ENCODE measurements at regions not wholly inside any gene's neighbourhood (a gene's known extent, or its start where the extent isn't known, plus 50 kb on each side); places are given as distances from the start of the nearest gene placed in this dataset.

DNA sequence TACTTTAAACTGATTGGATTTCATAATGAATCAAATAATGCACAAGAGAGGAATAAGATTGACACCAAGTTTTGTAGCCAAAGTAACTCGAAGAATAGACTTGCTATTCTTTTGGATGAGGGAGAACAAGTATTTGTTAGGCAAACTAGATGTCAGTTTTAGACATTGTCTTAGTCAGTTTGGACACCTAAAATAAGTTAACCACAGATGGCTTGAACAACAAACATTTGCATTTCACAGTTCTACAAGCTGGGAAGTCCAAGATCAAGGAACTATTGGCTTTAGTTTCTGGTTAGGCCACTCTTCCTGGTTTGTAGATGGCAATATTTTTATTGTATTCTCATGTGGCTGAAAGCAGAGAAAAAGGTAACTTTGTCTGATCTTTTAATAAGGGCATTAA is 61.3 kb upstream of the OSTN start:
- intact Hi-C loops (cut with micrococcal nuclease) = loop anchor here (2.0 to 5.0 kb wide), 4 partner anchors 85 to 1305 kb away; no protein-coding TSS in a partner anchor
- no TSS peak for BruUV-seq (replicated peaks)
- CTCF ChIA-PET = interaction anchor here (1.3 kb wide), 1 partner anchor 250 kb away, joined by 6 read pairs; no protein-coding TSS in a partner anchor

More for the DNA sequence above, 61.3 kb upstream of the OSTN start:
- Histone ChIP-seq H3K27ac (ENCODE audit: insufficient read depth, low read depth, low read length) (no peak overlapping the region), H4K20me1 (replicated peaks; ENCODE audit: control insufficient read depth, extremely low read depth, insufficient read depth, low read length) (no peaks in the 10 kb centered on the region), H3K36me3 (ENCODE audit: control insufficient read depth in 2 of 2, extremely low read depth in 1 of 2, insufficient read depth in 2 of 2, low read length in 2 of 2) (no peaks in the 10 kb centered on the region), H3K9me3 (replicated peaks; ENCODE audit: control insufficient read depth, insufficient read depth, low read length) (no peaks in the 10 kb centered on the region), H3K79me2 (ENCODE audit: control insufficient read depth, insufficient read depth, low read length) (no peaks in the 10 kb centered on the region), H3K9ac (replicated peaks; ENCODE audit: extremely low read depth, insufficient read depth, low read length) (no peak overlapping the region), H3K9me1 (replicated peaks; ENCODE audit: control insufficient read depth, extremely low read depth, insufficient read depth, low read length) (no peaks in the 10 kb centered on the region), H3K4me1 (ENCODE audit: control insufficient read depth, extremely low read depth, insufficient read depth, low read length) (peaks cover 18% of the 10 kb centered on the region), H3K27me3 (ENCODE audit: control insufficient read depth in 2 of 2, insufficient read depth in 2 of 2, low read length in 2 of 2) (no peaks in the 10 kb centered on the region), H3K4me3 (replicated peaks in 1 of 3; ENCODE audit: insufficient read depth in 1 of 3, low read depth in 1 of 3, low read length in 3 of 3) (no peak overlapping the region), H3K4me2 (ENCODE audit: insufficient read depth, low read length) (no peak overlapping the region), H2AFZ (ENCODE audit: low read depth, low read length) (no peak overlapping the region)
- TF ChIP-seq, protein P1, sequence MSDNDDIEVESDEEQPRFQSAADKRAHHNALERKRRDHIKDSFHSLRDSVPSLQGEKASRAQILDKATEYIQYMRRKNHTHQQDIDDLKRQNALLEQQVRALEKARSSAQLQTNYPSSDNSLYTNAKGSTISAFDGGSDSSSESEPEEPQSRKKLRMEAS (IDR thresholded peaks at IDR 0.05; ENCODE audit: insufficient read depth, insufficient read length) = no peak
- TF ChIP-seq GATA2 (IDR thresholded peaks at IDR 0.05; ENCODE audit: insufficient read depth, insufficient read length, low read depth, low read length) (no peak), JUN (IDR thresholded peaks at IDR 0.05; ENCODE audit: borderline replicate concordance, insufficient read depth, insufficient read length, low read depth) (no peak), FOS (IDR thresholded peaks at IDR 0.05; ENCODE audit: borderline replicate concordance, insufficient read depth, low read length) (no peak), EZH2 (IDR thresholded peaks at IDR 0.05; ENCODE audit: borderline replicate concordance, low read depth, low read length, severe bottlenecking) (no peak), POLR2AphosphoS5 (IDR thresholded peaks at IDR 0.05; ENCODE audit: insufficient read depth, low read depth, low read length) (no peak), POLR2A (IDR thresholded peaks at IDR 0.05; ENCODE audit: low read depth, low read length) (no peak), MYC (IDR thresholded peaks at IDR 0.05; ENCODE audit: low read depth, low read length) (no peak)
- TF ChIP-seq, protein P2, sequence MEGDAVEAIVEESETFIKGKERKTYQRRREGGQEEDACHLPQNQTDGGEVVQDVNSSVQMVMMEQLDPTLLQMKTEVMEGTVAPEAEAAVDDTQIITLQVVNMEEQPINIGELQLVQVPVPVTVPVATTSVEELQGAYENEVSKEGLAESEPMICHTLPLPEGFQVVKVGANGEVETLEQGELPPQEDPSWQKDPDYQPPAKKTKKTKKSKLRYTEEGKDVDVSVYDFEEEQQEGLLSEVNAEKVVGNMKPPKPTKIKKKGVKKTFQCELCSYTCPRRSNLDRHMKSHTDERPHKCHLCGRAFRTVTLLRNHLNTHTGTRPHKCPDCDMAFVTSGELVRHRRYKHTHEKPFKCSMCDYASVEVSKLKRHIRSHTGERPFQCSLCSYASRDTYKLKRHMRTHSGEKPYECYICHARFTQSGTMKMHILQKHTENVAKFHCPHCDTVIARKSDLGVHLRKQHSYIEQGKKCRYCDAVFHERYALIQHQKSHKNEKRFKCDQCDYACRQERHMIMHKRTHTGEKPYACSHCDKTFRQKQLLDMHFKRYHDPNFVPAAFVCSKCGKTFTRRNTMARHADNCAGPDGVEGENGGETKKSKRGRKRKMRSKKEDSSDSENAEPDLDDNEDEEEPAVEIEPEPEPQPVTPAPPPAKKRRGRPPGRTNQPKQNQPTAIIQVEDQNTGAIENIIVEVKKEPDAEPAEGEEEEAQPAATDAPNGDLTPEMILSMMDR (IDR thresholded peaks at IDR 0.05; ENCODE audit: extremely low read depth in 1 of 2, insufficient read depth in 1 of 2, low read depth in 1 of 2, low read length in 2 of 2) = no peak
- DNase-seq (ENCODE audit: low read depth, low spot score) (no peak), FAIRE-seq (no peak)
- POLR2A ChIA-PET = no interaction called here
- dilution Hi-C loops (cut with MboI; ENCODE audit: extremely low pct_ligation_motif_present, low sequenced_read_pairs) = no loop called here

Measured in endothelial cell of umbilical vein (primary cell).